ENCODE measurements at regions not wholly inside any gene's neighbourhood (a gene's known extent, or its start where the extent isn't known, plus 50 kb on each side); places are given as distances from the start of the nearest gene placed in this dataset.
"Not testable (repeated sequence)": the region's sequence is repeated elsewhere in the genome, so short reads cannot be mapped to it uniquely, and the experiment has no call there.

DNA sequence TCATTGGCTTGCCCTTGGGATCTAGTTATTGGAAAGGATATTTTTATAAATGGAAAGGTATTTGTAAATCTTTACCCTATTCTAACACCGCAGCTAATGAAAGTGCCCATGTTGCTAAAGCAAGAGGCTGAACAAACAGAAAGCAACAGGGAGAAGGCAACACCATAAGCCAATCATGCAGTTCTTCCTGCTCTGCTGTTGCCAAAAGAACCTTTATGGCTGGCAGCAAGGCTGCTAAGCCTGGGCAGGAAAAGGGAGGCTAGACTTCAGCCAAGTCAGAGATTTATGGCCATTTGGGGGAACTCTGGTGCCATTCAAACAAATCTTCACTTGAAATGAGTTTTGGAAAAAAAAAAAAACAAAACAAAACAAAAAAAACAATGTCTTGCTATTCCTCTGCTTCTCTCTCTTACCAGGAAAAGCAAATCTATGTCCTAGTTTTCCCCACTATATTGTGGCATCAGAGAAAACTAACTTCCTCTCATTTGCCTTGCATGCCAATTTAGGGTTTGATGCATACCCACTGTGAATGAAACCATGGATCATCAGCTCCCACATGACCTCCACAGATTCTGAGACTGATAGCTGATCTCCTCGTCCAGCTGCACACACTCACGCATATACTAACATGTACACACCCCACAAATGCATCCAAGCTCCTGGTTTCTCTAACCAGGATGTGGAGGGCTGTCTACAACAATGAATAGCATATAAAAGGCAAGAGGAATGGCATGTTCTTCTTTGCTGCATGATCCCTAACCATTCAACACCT, 179.3 kb downstream of the C1D start:
- ChIA-PET CTCF (no interaction called here), POLR2A (no interaction called here)

DNA sequence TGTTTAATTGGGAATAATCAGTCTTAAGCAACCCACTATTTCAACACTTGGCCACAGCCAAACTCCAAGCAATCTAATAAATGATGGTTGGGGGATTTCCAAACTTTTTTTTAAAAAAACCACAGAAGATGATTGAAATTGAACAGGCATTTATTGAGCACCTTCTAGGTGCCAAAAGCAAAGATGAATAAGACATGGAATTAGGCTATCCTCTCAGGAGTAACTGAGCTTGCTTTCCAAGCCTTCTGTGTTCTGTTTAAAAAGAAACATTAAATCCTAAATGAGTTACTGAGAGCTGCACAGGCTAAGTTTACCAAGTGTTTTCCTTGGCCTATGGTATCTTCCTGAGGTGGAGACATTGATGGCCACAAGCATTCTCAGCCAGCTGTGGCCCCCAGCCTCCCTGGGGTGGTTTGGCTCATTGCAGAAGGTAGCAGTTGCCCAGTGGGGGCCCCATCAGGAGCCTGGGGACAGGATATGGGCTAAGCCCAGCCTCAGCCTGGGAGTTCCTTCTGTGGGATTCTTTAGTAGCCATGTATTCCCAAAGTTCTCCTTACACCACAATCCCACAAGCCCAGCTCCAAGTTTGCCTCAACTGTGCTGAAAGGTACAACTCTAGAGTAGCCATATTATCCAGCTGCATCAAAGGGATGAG, 174.3 kb downstream of the C1D start:
- POLR2A ChIA-PET: no interaction called here

GRCh38 chr2:67889056-67889455, 173.7 kb downstream of the C1D start:
- CTCF ChIA-PET: no interaction called here

More for the DNA sequence above, 174.3 kb downstream of the C1D start:
- CTCF ChIA-PET: no interaction called here

DNA sequence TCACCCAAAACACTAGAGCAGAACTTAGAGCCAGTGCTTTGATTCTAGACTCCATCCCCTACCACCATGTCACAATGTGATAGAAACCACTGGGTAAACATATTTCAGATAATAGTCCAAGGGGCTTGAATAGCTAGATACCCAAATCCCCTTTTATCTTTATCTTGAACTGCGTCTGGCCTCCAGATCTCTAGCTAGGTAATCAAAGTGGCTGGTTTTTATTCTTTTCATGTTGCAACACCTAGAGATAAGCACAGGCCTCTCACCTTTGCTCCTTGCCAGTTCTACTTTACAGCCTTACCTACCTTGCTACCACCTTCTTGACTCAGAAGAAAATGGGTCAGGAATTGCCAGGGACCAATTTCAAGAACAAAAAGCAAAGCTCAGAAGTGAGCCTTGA, 171.2 kb downstream of the C1D start:
- ChIA-PET POLR2A (no interaction called here), CTCF (no interaction called here)

More at GRCh38 chr2:67889056-67889455, 173.7 kb downstream of the C1D start:
- POLR2A ChIA-PET: no interaction called here

GRCh38 chr2:67892339-67892846, 170.4 kb downstream of the C1D start:
- POLR2A ChIA-PET: no interaction called here

DNA sequence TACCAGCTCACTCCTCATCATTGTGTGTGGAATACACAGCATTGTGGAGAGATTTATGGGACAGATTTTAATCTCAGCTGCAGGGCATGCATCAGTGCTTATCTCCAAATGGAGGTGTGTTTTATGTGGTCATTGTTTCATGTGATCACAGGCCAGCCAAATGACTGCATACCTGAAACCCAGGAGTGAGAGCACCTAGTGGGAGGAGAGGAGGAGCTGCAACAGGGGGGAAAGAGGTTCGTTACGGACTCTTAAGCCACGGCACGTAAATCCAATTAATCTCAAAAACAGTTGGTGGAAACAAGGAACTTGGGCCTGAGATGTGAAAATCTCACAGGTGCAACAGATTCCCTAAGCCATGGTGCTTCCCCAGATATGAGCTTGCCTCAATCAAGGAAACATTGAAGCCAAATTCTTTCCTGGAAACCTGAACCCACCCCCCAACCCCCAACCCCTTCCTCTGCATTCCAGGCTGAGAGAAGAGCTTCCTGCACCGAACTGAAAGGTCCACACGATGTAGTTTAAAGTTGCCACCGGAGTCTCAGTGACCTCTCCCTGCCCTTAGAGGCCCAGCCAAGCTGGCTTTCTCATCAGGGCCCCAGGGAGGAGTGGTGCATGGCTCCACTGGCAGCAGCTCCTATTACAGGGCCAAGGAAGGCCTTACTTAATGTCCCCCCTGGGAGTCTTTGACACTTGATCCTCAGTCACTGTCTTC, 167.4 kb downstream of the C1D start:
- CTCF ChIA-PET: no interaction called here

More at GRCh38 chr2:67892339-67892846, 170.4 kb downstream of the C1D start:
- CTCF ChIA-PET: no interaction called here

DNA sequence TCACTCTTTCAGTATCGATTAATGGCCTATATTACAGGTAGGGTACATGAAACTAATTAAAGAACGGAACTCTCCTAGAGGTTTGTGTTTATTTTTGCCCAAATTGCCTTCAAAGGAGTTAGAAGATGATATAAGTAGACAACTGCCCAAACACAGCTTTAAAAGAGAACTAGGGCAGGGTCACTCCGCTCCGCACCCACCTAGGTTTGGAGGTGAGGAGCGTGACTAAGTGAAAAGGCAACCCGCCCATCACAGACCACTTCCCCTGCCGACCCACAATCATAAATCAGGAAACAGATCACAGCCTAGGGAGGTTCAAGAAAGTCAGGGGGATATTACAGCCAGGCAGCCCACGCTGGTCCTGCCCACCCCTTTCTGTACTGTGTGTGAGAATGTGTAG, 166.7 kb downstream of the C1D start:
- ChIA-PET CTCF (no interaction called here), POLR2A (no interaction called here)

More for the DNA sequence above, 167.4 kb downstream of the C1D start:
- POLR2A ChIA-PET: no interaction called here

DNA sequence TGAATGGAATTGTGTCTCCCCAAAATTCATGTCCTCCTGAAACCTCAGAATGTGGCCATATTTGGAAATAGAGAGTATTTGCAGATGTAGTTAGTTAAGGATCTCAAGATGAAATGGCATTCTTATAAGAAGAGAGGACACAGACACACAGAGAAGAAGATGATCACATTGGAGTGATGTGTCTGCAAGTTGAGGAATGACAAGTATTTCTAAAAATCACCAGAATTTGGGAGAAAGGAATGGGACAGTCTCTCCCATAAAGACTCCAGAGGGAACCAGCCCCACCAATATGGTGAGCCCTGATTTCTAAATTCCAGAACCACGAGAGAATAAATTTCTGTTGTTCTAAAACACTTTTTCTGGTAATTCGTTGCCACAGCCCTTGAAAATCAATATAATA, 166.3 kb downstream of the C1D start:
- ChIA-PET CTCF (no interaction called here), POLR2A (no interaction called here)

- CTCF ChIA-PET: no interaction called here
Measured at GRCh38 chr2:67898595-67898994, 164.2 kb downstream of the C1D start.

GRCh38 chr2:67899187-67899586, 163.6 kb downstream of the C1D start:
- ChIA-PET POLR2A (no interaction called here), CTCF (no interaction called here)

More at GRCh38 chr2:67898595-67898994, 164.2 kb downstream of the C1D start:
- POLR2A ChIA-PET: no interaction called here

DNA sequence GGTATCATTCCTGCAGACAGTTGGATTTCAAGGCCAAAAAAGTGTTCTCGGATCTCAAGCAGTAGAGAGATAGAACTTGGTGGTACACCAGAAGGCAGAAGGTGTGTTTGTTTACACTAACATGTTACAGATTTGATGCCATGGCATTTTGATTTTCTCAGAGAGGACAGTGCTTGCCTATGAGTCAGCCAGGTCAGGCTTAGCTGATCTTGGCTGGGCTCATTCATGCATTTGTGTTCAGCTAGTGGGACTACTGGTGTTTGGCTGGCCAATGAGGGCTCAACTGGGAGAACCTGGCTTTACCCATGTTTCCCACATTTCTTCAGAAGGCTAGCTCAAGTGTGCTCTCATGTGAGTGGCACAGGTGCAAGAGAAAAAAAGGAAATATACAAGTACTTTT, 162.0 kb downstream of the C1D start:
- ChIA-PET POLR2A (no interaction called here), CTCF (no interaction called here)

GRCh38 chr2:67904566-67904965, 158.2 kb downstream of the C1D start:
- ChIA-PET CTCF (no interaction called here), POLR2A (no interaction called here)

- POLR2A ChIA-PET: no interaction called here
- CTCF ChIA-PET: no interaction called here
Measured at GRCh38 chr2:67904966-67905365, 157.8 kb downstream of the C1D start.

DNA sequence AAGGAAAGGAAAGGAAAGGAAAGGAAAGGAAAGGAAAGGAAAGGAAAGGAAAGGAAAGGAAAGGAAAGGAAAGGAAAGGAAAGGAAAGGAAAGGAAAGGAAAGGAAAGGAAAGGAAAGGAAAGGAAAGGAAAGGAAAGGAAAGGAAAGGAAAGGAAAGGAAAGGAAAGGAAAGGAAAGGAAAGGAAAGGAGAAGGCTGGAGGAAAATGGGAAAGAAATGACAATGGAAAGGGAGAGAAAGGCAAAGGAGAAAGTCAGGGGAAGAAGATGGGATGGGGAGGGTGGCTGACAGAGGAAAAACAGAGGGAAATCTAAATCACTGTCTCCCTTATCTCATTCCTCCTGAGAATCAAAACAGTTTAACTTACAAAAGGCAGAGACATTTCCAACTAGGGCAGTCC, 156.3 kb downstream of the C1D start:
- POLR2A ChIA-PET, CTCF ChIA-PET: not testable (repeated sequence)

GRCh38 chr2:67917332-67918054, 145.3 kb downstream of the C1D start:
- ChIA-PET CTCF (no interaction called here), POLR2A (no interaction called here)

DNA sequence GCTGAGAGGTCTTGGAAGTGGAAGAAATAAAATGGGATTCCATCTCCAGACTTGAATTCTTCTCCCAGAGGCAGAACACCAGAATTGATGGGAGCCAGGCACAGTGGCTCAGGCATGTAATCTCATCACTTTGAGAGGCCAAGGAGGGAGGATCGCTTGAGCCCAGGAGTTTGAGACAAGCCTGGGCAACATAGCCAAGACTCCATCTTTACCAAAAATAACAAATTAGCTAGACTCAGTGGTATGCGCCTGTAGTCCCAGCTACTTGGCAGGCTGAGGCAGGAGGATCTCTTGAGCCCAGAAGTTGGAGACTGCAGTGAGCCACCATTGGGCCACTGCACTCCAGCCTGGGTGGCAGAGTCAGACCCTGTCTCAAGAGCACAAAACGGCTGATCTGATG, 144.3 kb downstream of the C1D start:
- ChIA-PET CTCF (no interaction called here), POLR2A (no interaction called here)

- ChIA-PET CTCF (no interaction called here), POLR2A (no interaction called here)
Measured at GRCh38 chr2:67919490-67919889, 143.3 kb downstream of the C1D start.

DNA sequence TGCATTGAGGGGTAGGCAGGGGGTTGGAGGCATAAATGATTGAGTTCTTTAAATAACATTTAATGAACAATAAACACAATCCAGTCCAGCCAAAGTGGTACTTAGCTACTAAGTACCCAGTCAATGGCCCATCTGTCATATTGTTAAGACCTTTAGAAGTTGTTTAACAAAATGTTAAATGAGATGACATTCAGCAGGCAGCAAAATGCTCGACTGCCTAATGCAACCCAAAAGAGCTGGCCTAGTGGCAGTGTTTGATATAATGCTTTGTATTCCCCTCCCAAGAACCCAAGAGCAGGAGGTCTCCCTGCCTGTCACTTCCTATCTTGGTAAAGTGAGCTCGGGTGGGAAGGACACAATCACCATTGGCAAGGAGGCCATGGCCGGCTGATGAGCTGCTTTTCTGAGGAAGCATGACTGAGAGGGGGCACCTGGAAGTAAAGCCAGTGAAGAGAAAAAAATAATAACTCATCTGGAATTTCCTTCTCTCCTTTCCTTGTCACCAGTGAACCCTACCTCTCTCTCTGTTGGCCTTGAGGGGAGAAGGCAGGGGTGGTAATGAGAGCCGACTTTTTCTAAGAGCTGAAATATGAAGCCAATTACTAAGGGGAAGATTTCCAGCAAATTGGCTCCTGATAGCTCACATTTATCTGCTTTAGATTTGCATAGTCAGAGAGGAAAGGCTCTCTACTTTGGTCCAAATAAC, 140.6 kb downstream of the C1D start:
- POLR2A ChIA-PET: no interaction called here
- CTCF ChIA-PET: interaction anchor here (1.4 kb wide), 1 partner anchor 11 kb away, joined by 4 read pairs; no protein-coding TSS in a partner anchor

DNA sequence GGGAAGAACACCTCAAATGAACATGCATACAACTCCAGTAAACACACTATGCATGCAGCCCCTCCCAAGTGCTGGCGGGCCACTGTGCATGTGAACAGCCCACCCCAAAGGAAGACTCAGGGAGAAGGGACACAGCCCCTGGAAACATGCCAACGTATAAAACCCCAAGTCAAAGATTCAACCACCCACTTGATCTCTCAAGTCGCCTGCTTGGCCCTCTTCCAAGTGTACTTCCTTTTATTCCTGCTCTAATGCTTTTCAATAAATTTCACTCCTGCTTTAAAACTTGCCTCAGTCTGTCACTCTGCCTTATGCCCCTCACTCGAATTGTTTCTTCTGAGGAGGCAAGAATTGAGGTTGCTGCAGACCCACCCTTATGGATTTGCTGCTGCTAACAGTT, 139.1 kb downstream of the C1D start:
- ChIA-PET POLR2A (no interaction called here), CTCF (interaction anchor here (1.4 kb wide), 1 partner anchor 10 kb away, joined by 4 read pairs; no protein-coding TSS in a partner anchor)

DNA sequence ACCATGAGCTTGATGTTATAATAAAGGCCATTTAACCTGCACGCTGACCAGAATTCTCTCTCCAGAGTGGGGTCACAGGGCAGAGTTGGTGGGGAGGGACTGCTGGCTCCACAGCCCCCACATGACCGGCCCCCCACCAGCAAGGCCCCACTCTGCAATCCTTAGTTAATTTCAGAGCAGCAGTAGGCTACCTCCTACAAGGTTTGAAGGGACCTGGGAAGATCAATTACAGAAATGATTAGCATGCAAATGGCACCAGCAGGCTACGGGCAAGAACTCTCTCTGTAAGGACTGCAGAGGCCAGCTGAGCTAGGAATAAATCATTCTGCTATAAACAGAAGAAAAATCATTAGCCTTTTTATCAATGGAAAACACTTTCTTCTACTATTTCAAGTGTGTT, 135.3 kb downstream of the C1D start:
- ChIA-PET CTCF (interaction anchor here (0.6 kb wide), 1 partner anchor 12 kb away, joined by 3 read pairs; no protein-coding TSS in a partner anchor), POLR2A (no interaction called here)
